GM12873 (cell line): ENCODE measurements at regions not wholly inside any gene's neighbourhood (a gene's known extent, or its start where the extent isn't known, plus 50 kb on each side); places are given as distances from the start of the nearest gene placed in this dataset.

Experiments
- TF ChIP-seq, protein P1 (sequence below): IDR thresholded peaks from 2 replicates; pipeline ENCODE4 v1.5.1; 2012; ENCODE audit warnings: low read depth, mild to moderate bottlenecking, moderate library complexity, low read length, control low read depth; ENCODE audit not compliant: insufficient read depth; ENCODE audit errors: missing control alignments

DNA sequence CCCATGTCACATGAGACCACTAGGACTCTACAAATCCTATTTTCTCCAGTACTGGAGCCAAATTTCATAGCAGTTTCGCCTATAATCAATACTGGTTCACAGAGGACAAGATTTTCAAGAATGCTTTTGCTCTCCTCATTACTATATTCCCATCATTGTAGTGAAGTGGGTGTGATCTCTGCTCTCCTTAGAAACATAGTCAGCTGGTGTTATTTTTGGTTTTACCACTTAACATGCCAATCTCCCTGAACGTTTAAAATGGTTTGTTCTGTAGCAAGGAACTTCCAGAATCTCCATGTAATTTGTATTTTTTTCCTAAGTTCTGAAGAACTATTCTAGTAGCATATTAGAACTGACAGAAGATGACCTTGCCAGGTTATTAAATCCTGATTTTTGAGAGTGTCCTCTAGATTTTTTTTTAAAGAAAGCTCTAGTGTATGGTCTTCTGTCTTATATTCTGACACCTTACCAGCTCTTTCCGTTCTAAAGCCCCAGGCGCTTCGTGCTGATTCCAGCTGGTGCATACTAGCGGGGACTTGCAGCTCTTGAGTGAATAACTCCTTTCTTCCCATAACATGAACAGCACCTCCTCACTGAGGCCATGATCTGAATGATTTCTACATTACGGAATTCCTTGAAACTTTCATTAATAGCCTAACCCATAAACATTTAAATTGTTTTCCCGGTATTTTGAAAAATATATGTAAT lies 1372.9 kb downstream of the TECRL start:
- TF ChIP-seq, protein P1, sequence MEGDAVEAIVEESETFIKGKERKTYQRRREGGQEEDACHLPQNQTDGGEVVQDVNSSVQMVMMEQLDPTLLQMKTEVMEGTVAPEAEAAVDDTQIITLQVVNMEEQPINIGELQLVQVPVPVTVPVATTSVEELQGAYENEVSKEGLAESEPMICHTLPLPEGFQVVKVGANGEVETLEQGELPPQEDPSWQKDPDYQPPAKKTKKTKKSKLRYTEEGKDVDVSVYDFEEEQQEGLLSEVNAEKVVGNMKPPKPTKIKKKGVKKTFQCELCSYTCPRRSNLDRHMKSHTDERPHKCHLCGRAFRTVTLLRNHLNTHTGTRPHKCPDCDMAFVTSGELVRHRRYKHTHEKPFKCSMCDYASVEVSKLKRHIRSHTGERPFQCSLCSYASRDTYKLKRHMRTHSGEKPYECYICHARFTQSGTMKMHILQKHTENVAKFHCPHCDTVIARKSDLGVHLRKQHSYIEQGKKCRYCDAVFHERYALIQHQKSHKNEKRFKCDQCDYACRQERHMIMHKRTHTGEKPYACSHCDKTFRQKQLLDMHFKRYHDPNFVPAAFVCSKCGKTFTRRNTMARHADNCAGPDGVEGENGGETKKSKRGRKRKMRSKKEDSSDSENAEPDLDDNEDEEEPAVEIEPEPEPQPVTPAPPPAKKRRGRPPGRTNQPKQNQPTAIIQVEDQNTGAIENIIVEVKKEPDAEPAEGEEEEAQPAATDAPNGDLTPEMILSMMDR = no peak

GRCh38 chr4:63029380-63029779 lies 1379.9 kb downstream of the TECRL start:
- TF ChIP-seq, protein P1 = no peak

GRCh38 chr4:63020661-63021060 lies 1388.6 kb downstream of the TECRL start:
- TF ChIP-seq, protein P1 = no peak

- TF ChIP-seq, protein P1 = no peak
Observed at GRCh38 chr4:63017300-63017699, 1392.0 kb downstream of the TECRL start.

GRCh38 chr4:62970846-62971245 lies 1438.4 kb downstream of the TECRL start:
- TF ChIP-seq, protein P1 = no peak

DNA sequence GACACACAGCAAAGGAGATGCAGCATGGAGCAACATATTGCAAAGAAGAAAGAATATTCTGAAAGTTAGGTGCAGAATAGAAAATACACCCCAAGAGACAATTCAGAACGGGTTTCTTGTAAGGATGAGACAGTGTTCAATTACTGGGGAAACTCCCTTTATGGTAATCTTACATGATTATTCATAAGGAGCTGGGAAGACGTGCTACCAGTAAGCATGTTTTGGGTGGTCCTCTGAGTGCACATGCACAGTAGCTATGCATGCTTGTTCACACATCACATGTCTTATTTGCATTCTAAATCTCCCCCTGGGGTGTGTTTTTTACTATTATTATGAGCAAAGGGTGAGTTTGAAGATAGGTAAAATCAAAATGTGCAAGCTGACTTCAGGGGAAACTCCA lies 1448.8 kb downstream of the TECRL start:
- TF ChIP-seq, protein P1 = no peak

- TF ChIP-seq, protein P1 = no peak
Observed at GRCh38 chr4:62953752-62954151, 1455.5 kb downstream of the TECRL start.
